ENCODE measurements at regions not wholly inside any gene's neighbourhood (a gene's known extent, or its start where the extent isn't known, plus 50 kb on each side); places are given as distances from the start of the nearest gene placed in this dataset.

DNA sequence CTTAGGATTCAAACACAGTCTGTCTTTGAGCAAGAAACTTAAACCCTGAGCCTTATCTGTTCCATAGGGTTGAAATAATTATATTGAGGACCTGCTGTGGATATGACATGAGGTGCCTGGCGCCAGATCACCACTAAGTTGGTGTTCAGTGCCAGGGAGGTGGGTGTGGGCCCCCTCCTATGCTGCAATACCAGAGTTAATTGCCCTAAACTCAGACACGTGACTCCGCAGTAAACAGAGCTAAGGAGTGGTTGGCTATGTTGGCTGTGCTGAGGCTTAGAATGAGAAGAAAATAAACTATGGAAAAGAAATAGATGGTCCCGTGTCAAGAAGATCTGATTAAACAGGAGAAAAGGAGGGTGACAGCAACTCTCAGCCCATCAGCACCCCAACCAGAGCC is 419.4 kb upstream of the JARID2 start:
- TF ChIP-seq CTCF (IDR thresholded peaks at IDR 0.05; ENCODE audit: borderline replicate concordance), result no peak
- Histone ChIP-seq H3K27me3 (ENCODE audit: low read depth) (no peaks in the 10 kb centered on the region), H3K27ac (replicated peaks) (no peak overlapping the region), H3K4me3 (no peak overlapping the region), H3K4me1 (peaks cover 13% of the 10 kb centered on the region), H3K9me3 (replicated peaks) (no peaks in the 10 kb centered on the region), H3K36me3 (no peaks in the 10 kb centered on the region)
- DNase-seq, result no peak
- intact Hi-C loops (cut with micrococcal nuclease), result no loop called here

DNA sequence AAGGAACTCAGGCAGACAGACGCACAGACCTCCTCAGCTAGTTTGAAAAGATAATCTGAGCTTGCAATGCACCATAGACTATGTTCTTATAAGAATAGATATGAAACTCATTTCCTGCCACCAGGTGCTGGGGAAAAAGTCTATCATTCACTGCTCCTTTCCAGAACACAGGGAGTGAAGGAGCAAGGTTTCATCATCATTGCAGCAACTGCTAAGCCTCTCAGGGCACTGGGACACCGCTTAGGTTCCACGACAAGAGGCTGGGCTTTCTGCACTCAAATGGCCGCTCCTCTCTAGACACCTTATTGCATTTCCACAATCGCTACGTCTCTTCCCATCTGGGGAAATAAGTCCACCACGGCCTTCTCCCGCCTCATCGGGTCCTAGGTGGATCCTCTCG is 418.5 kb upstream of the JARID2 start:
- no peak for TF ChIP-seq CTCF (IDR thresholded peaks at IDR 0.05; ENCODE audit: borderline replicate concordance)
- H3K27me3 ChIP-seq (ENCODE audit: low read depth), result no peaks in the 10 kb centered on the region

GRCh38 chr6:14828201-14828611 is 417.7 kb upstream of the JARID2 start:
- H3K27me3 ChIP-seq (ENCODE audit: low read depth), result no peaks in the 10 kb centered on the region
- no peaks in the 10 kb centered on the region for H3K9me3 ChIP-seq (replicated peaks)
- peaks cover 13% of the 10 kb centered on the region for H3K4me1 ChIP-seq
- no peak for DNase-seq
- no peaks in the 10 kb centered on the region for H3K36me3 ChIP-seq
- no peak overlapping the region for H3K27ac ChIP-seq (replicated peaks)
- TF ChIP-seq CTCF (IDR thresholded peaks at IDR 0.05; ENCODE audit: borderline replicate concordance), result no peak
- no peak overlapping the region for H3K4me3 ChIP-seq
- intact Hi-C loops (cut with micrococcal nuclease), result no loop called here

More for the DNA sequence above, 418.5 kb upstream of the JARID2 start:
- Histone ChIP-seq H3K4me1 (peaks cover 13% of the 10 kb centered on the region), H3K27ac (replicated peaks) (no peak overlapping the region), H3K36me3 (no peaks in the 10 kb centered on the region), H3K4me3 (no peak overlapping the region), H3K9me3 (replicated peaks) (no peaks in the 10 kb centered on the region)
- DNase-seq, result no peak
- intact Hi-C loops (cut with micrococcal nuclease), result no loop called here

- Histone ChIP-seq H3K9me3 (replicated peaks) (no peaks in the 10 kb centered on the region), H3K4me3 (no peak overlapping the region), H3K27me3 (ENCODE audit: low read depth) (no peaks in the 10 kb centered on the region), H3K4me1 (no peaks in the 10 kb centered on the region), H3K36me3 (no peaks in the 10 kb centered on the region), H3K27ac (replicated peaks) (no peak overlapping the region)
- no peak for DNase-seq
- TF ChIP-seq CTCF (IDR thresholded peaks at IDR 0.05; ENCODE audit: borderline replicate concordance), result no peak
- intact Hi-C loops (cut with micrococcal nuclease), result no loop called here
Observed at GRCh38 chr6:14831070-14831469, 414.8 kb upstream of the JARID2 start.

GRCh38 chr6:14831937-14832336 is 413.9 kb upstream of the JARID2 start:
- no peak for DNase-seq
- Histone ChIP-seq H3K4me1 (no peaks in the 10 kb centered on the region), H3K36me3 (no peaks in the 10 kb centered on the region), H3K27me3 (ENCODE audit: low read depth) (no peaks in the 10 kb centered on the region), H3K4me3 (no peak overlapping the region), H3K27ac (replicated peaks) (no peak overlapping the region), H3K9me3 (replicated peaks) (no peaks in the 10 kb centered on the region)
- intact Hi-C loops (cut with micrococcal nuclease), result no loop called here
- TF ChIP-seq CTCF (IDR thresholded peaks at IDR 0.05; ENCODE audit: borderline replicate concordance), result no peak

DNA sequence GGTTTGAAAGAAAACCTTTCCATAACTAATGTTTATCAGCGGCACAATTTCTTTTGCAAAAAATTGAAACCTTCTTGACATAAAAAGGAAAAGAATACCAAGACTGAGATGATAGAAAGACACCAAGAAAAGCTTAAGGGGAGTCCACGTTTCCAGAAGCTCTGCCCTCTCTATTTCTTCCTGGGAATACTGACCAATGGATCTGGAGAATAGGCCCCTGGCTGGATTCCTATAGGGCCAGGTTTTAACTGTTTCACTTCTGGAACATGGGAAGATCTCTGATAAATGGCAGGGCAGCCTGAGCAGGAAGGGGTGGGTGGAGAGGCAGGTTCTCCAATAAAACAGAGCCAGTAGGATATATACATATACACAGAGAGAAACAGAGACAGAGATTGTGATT is 413.4 kb upstream of the JARID2 start:
- H3K4me1 ChIP-seq, result no peaks in the 10 kb centered on the region
- no peaks in the 10 kb centered on the region for H3K36me3 ChIP-seq
- intact Hi-C loops (cut with micrococcal nuclease), result no loop called here

More for the DNA sequence above, 413.4 kb upstream of the JARID2 start:
- H3K27me3 ChIP-seq (ENCODE audit: low read depth), result no peaks in the 10 kb centered on the region
- H3K4me3 ChIP-seq, result no peak overlapping the region
- DNase-seq, result no peak
- H3K9me3 ChIP-seq (replicated peaks), result no peaks in the 10 kb centered on the region
- no peak overlapping the region for H3K27ac ChIP-seq (replicated peaks)
- TF ChIP-seq CTCF (IDR thresholded peaks at IDR 0.05; ENCODE audit: borderline replicate concordance), result no peak
